GM12875 (cell line): ENCODE measurements at regions not wholly inside any gene's neighbourhood (a gene's known extent, or its start where the extent isn't known, plus 50 kb on each side); places are given as distances from the start of the nearest gene placed in this dataset.
"Not testable (repeated sequence)": the region's sequence is repeated elsewhere in the genome, so short reads cannot be mapped to it uniquely, and the experiment has no call there.

Experiments used
- H3K4me3 ChIP-seq: one replicate; pipeline ENCODE4 v1.5.1; 2011; ENCODE audit warnings: low read depth, low read length, control low read depth
- CTCF ChIP-seq: IDR thresholded peaks from 2 replicates; pipeline ENCODE4 v1.5.1; 2011; ENCODE audit warnings: low read depth, mild to moderate bottlenecking, control low read depth, inconsistent platforms, low read length, moderate library complexity, borderline replicate concordance; ENCODE audit not compliant: insufficient read depth

GRCh38 chr2:234880551-234881211 is 71.1 kb upstream of the SH3BP4 start:
- no peak overlapping the region for H3K4me3 ChIP-seq
- no peak for TF ChIP-seq CTCF

- no peak for TF ChIP-seq CTCF
- H3K4me3 ChIP-seq: no peak overlapping the region
Measured at GRCh38 chr2:234879671-234880455, 72.0 kb upstream of the SH3BP4 start.

GRCh38 chr2:234876621-234877020 is 75.2 kb upstream of the SH3BP4 start:
- not testable (repeated sequence) for H3K4me3 ChIP-seq

- H3K4me3 ChIP-seq: no peak overlapping the region
- no peak for TF ChIP-seq CTCF
Measured at GRCh38 chr2:234874347-234875046, 77.3 kb upstream of the SH3BP4 start.

GRCh38 chr2:234873828-234874173 is 78.0 kb upstream of the SH3BP4 start:
- H3K4me3 ChIP-seq: no peak overlapping the region
- no peak for TF ChIP-seq CTCF

- TF ChIP-seq CTCF: no peak
- no peak overlapping the region for H3K4me3 ChIP-seq
Measured at GRCh38 chr2:234873103-234873827, 78.6 kb upstream of the SH3BP4 start.

- TF ChIP-seq CTCF: no peak
- no peak overlapping the region for H3K4me3 ChIP-seq
Measured at GRCh38 chr2:234869969-234870368, 81.8 kb upstream of the SH3BP4 start.
